ENCODE measurements at regions not wholly inside any gene's neighbourhood (a gene's known extent, or its start where the extent isn't known, plus 50 kb on each side); places are given as distances from the start of the nearest gene placed in this dataset.

GRCh38 chr3:68142441-68142840 lies 488.0 kb upstream of the SUCLG2 start:
- no peak for DNase-seq

GRCh38 chr3:68139897-68140296 lies 485.5 kb upstream of the SUCLG2 start:
- DNase-seq: no peak

- DNase-seq: no peak
These were observed 482.0 kb upstream of the SUCLG2 start for GRCh38 chr3:68136411-68136810.

- DNase-seq: no peak
These were observed 480.7 kb upstream of the SUCLG2 start for GRCh38 chr3:68135067-68135466.

- no peak for DNase-seq
These were observed 474.7 kb upstream of the SUCLG2 start for GRCh38 chr3:68129065-68129464.

GRCh38 chr3:68123231-68123630 lies 468.8 kb upstream of the SUCLG2 start:
- DNase-seq: no peak

- no peak for DNase-seq
These were observed 466.9 kb upstream of the SUCLG2 start for GRCh38 chr3:68121287-68121686.

GRCh38 chr3:68116580-68116979 lies 462.2 kb upstream of the SUCLG2 start:
- DNase-seq: no peak

- no peak for DNase-seq
These were observed 449.4 kb upstream of the SUCLG2 start for GRCh38 chr3:68103811-68104210.

- DNase-seq: no peak
These were observed 436.2 kb upstream of the SUCLG2 start for GRCh38 chr3:68090571-68090970.

- no peak for DNase-seq
These were observed 435.2 kb upstream of the SUCLG2 start for GRCh38 chr3:68089572-68090011.

GRCh38 chr3:68088636-68089035 lies 434.2 kb upstream of the SUCLG2 start:
- no peak for DNase-seq

GRCh38 chr3:68088216-68088615 lies 433.8 kb upstream of the SUCLG2 start:
- no peak for DNase-seq

GRCh38 chr3:68072062-68072461 lies 417.6 kb upstream of the SUCLG2 start:
- no peak for DNase-seq

- DNase-seq: no peak
These were observed 415.8 kb upstream of the SUCLG2 start for GRCh38 chr3:68070186-68070585.

GRCh38 chr3:68067314-68067713 lies 412.9 kb upstream of the SUCLG2 start:
- DNase-seq: no peak

GRCh38 chr3:68062926-68063325 lies 408.5 kb upstream of the SUCLG2 start:
- no peak for DNase-seq

- no peak for DNase-seq
These were observed 406.5 kb upstream of the SUCLG2 start for GRCh38 chr3:68060910-68061309.

- no peak for DNase-seq
These were observed 405.8 kb upstream of the SUCLG2 start for GRCh38 chr3:68060191-68060590.

- DNase-seq: no peak
These were observed 405.3 kb upstream of the SUCLG2 start for GRCh38 chr3:68059628-68060152.

GRCh38 chr3:68057637-68058320 lies 403.4 kb upstream of the SUCLG2 start:
- peak; percentile 32 for DNase-seq

GRCh38 chr3:68056556-68056955 lies 402.1 kb upstream of the SUCLG2 start:
- DNase-seq: no peak

GRCh38 chr3:68055215-68055614 lies 400.8 kb upstream of the SUCLG2 start:
- no peak for DNase-seq

GRCh38 chr3:68049776-68050175 lies 395.4 kb upstream of the SUCLG2 start:
- DNase-seq: no peak

GRCh38 chr3:68045976-68046375 lies 391.6 kb upstream of the SUCLG2 start:
- no peak for DNase-seq
